ENCODE measurements at regions not wholly inside any gene's neighbourhood (a gene's known extent, or its start where the extent isn't known, plus 50 kb on each side); places are given as distances from the start of the nearest gene placed in this dataset.

DNA sequence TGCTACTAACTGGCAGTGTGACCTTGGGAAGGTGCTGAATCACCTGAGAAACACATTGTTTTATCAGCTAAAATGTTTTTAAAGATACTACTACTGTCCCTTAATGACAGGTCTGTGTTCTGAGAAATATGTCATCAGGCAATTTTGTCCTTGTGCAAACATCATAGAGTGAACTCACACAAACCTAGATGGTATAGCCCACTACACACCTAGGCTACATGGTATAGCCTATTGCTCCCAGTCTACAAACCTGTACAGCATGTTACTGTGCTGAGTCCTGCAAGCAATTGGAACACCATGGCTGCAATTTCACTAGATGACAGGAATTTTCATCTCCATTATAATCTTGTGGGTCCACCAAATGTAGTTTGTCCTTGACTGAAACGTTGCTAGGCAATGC, 101.3 kb upstream of the GUCY1A1 start:
- no peak for DNase-seq
- H3K27me3 ChIP-seq, result no peaks in the 10 kb centered on the region
- 27 to 31% methylated on average over 1 of the region's 1 CpG for WGBS, 2 donors
- no peak overlapping the region for H3K27ac ChIP-seq
- intact Hi-C loops (cut with DNase I; ENCODE audit: low total_unique reads), result no loop called here
- no peaks in the 10 kb centered on the region for H3K4me1 ChIP-seq
- no peaks in the 10 kb centered on the region for H3K9me3 ChIP-seq
- no peak overlapping the region for H3K4me3 ChIP-seq
- H3K36me3 ChIP-seq (ENCODE audit: low read depth, missing control alignments), result no peaks in the 10 kb centered on the region
- TF ChIP-seq, protein P1, sequence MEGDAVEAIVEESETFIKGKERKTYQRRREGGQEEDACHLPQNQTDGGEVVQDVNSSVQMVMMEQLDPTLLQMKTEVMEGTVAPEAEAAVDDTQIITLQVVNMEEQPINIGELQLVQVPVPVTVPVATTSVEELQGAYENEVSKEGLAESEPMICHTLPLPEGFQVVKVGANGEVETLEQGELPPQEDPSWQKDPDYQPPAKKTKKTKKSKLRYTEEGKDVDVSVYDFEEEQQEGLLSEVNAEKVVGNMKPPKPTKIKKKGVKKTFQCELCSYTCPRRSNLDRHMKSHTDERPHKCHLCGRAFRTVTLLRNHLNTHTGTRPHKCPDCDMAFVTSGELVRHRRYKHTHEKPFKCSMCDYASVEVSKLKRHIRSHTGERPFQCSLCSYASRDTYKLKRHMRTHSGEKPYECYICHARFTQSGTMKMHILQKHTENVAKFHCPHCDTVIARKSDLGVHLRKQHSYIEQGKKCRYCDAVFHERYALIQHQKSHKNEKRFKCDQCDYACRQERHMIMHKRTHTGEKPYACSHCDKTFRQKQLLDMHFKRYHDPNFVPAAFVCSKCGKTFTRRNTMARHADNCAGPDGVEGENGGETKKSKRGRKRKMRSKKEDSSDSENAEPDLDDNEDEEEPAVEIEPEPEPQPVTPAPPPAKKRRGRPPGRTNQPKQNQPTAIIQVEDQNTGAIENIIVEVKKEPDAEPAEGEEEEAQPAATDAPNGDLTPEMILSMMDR (IDR thresholded peaks at IDR 0.05), result no peak
- TF ChIP-seq POLR2A (IDR thresholded peaks at IDR 0.05), result no peak

DNA sequence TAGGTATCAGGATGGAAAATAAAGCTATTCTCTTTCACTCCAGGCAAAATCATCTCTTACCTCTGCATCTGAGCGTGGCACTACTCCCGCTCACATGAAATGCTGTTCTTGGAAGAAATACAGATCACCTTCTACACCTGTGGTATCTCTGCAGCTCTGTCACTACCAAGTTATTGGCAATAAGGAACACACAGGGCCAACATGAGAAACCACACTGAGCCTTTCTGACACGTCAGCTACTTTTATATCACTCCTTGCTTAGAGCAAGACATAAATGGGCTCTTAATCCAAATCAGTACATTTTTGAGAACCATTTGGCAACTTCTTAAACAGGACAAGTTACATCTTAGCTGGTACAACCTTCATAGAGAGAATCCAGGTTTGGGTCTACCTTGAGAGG, 101.8 kb upstream of the GUCY1A1 start:
- intact Hi-C loops (cut with DNase I; ENCODE audit: low total_unique reads), result no loop called here
- TF ChIP-seq POLR2A (IDR thresholded peaks at IDR 0.05), result no peak
- TF ChIP-seq, protein P1 (IDR thresholded peaks at IDR 0.05), result no peak
- Histone ChIP-seq H3K36me3 (ENCODE audit: low read depth, missing control alignments) (no peaks in the 10 kb centered on the region), H3K4me3 (no peak overlapping the region), H3K9me3 (no peaks in the 10 kb centered on the region), H3K27ac (no peak overlapping the region), H3K4me1 (no peaks in the 10 kb centered on the region), H3K27me3 (no peaks in the 10 kb centered on the region)
- DNase-seq, result no peak
- WGBS, 2 donors, result 91% methylated on average over 3 of the region's 3 CpGs

DNA sequence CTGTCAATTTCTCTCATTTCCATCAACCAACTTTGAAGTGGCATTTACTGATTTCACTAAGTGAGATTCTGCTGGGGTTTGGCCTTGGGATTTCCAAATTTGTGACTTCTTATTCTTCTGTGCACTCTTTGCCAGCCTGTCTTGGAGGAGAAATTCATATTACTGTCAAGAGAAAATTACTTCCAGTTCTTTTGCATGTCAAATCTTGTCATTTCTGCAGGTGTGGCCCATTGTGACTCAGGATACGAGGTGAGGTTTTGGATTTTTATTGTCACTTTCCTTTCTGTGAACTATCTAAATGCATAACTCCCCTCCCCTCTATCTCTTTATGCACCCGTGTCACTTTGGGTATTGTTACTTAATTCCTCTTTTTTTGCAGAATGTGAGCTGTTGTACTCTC, 102.6 kb upstream of the GUCY1A1 start:
- Histone ChIP-seq H3K4me1 (no peaks in the 10 kb centered on the region), H3K9me3 (no peaks in the 10 kb centered on the region), H3K4me3 (no peak overlapping the region), H3K27me3 (no peaks in the 10 kb centered on the region), H3K36me3 (ENCODE audit: low read depth, missing control alignments) (no peaks in the 10 kb centered on the region), H3K27ac (no peak overlapping the region)
- no peak for DNase-seq
- intact Hi-C loops (cut with DNase I; ENCODE audit: low total_unique reads), result no loop called here
- TF ChIP-seq POLR2A (IDR thresholded peaks at IDR 0.05), result no peak
- TF ChIP-seq, protein P1 (IDR thresholded peaks at IDR 0.05), result no peak
- WGBS, 2 donors, result 60 to 78% methylated on average over 2 of the region's 2 CpGs

DNA sequence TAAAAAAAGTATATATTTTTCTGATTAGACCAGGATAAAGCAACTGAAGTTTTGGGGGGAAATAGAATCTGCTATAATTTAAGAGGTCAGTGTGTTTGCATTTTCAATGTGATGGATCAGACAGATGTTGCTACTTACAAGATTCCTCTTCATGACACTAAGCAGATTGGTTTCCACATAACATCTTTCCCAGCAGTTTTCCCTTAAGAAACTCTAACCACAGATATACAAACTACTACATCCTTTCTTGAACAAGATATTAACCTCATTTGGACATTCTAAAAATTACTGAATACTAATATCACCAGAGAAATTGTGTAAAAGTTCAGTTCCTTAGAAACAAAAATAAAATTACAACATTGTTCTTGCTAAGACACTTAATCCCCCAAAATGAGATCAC, 106.7 kb upstream of the GUCY1A1 start:
- no peaks in the 10 kb centered on the region for H3K27me3 ChIP-seq
- no peaks in the 10 kb centered on the region for H3K36me3 ChIP-seq (ENCODE audit: low read depth, missing control alignments)
- H3K4me1 ChIP-seq, result no peaks in the 10 kb centered on the region
- TF ChIP-seq, protein P1 (IDR thresholded peaks at IDR 0.05), result no peak
- no peak for TF ChIP-seq POLR2A (IDR thresholded peaks at IDR 0.05)
- no peaks in the 10 kb centered on the region for H3K9me3 ChIP-seq
- no peak overlapping the region for H3K27ac ChIP-seq
- DNase-seq, result no peak
- intact Hi-C loops (cut with DNase I; ENCODE audit: low total_unique reads), result no loop called here
- H3K4me3 ChIP-seq, result no peak overlapping the region

DNA sequence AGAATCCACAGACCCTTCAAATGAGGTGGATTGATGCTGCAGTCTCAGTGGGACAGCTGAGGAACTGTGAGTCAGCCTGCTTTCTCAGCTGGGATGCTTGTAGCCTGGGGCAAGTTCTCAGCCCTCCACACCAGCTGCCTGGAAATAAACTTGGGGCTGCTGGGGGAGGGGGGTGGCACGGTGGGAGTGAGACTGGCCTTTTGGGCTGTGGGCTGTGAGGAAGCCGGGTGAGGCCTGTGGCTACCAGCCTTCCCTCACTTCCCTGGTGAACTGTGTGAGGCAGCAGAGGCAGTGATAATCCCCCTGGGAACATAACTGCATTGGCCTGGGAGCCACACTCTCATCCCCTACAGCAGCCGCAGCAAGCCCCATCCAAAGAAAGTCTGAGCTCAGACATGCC, 114.5 kb upstream of the GUCY1A1 start:
- no peak overlapping the region for H3K4me3 ChIP-seq
- intact Hi-C loops (cut with DNase I; ENCODE audit: low total_unique reads), result no loop called here
- no peaks in the 10 kb centered on the region for H3K4me1 ChIP-seq
- no peaks in the 10 kb centered on the region for H3K27me3 ChIP-seq
- TF ChIP-seq, protein P1 (IDR thresholded peaks at IDR 0.05), result no peak
- TF ChIP-seq POLR2A (IDR thresholded peaks at IDR 0.05), result no peak
- no peaks in the 10 kb centered on the region for H3K36me3 ChIP-seq (ENCODE audit: low read depth, missing control alignments)
- no peaks in the 10 kb centered on the region for H3K9me3 ChIP-seq
- DNase-seq, result no peak
- WGBS, 2 donors, result 86 to 97% methylated on average over 2 to 3 of the region's 3 CpGs
- H3K27ac ChIP-seq, result no peak overlapping the region
